G401 (cell line): ENCODE measurements at regions not wholly inside any gene's neighbourhood (a gene's known extent, or its start where the extent isn't known, plus 50 kb on each side); places are given as distances from the start of the nearest gene placed in this dataset.
"Not testable (repeated sequence)": the region's sequence is repeated elsewhere in the genome, so short reads cannot be mapped to it uniquely, and the experiment has no call there.

ENCODE experiments used
- DNase-seq: peaks from one replicate; pipeline ENCODE4 v3.0.0-alpha.2; 2015; ENCODE audit warnings: low spot score
- in situ Hi-C: cut with HindIII; loops from 2 replicates; pipeline ENCODE4 v1.10.0; 2016; ENCODE audit warnings: low sequenced_read_pairs, mixed read lengths

GRCh38 chr6:116982401-116982800 is 105.4 kb downstream of the RFX6 start:
- DNase-seq: no peak
- in situ Hi-C loops: no loop called here

GRCh38 chr6:116983375-116983774 is 106.3 kb downstream of the RFX6 start:
- in situ Hi-C loops: no loop called here
- no peak for DNase-seq

- DNase-seq: no peak
- in situ Hi-C loops: no loop called here
Measured at GRCh38 chr6:116986819-116987218, 109.8 kb downstream of the RFX6 start.

DNA sequence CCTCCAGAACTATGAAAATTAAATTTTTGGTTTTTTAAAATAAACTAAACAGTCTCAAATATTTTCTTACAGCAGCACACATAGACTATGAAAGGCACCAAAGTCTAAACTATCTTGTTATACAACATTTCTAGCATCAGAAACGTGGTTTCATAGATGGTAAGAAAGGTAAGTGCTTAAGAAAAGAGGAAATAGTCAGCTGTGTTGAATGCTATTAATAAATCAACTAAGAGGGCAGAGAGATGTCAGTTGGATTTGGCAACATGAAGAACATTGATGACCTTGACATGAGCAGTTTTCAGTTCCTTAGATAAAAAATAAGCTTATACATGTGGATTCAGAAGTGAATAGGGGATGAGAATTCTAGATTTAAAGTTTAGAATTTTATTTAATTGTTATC is 113.6 kb downstream of the RFX6 start:
- in situ Hi-C loops: no loop called here
- no peak for DNase-seq

GRCh38 chr6:116992546-116992945 is 115.5 kb downstream of the RFX6 start:
- in situ Hi-C loops: no loop called here
- DNase-seq: no peak

DNA sequence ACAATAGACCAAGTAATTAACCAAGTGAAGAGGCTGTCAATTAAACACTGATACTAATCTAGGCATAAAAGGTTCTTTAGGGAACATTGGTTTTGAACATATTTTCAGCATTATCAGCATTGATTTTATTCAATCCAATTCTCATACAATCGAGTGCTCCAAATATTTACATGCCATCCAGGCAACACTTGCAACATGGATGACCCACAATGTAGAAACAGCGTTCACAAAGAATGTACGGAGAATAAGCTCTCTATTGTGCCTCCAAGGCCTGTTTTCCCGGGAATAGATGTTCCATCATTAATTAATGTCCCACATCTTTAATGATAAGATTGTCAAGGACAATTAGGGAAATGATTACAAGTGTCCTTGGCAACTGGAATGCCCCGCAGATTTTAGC is 117.4 kb downstream of the RFX6 start:
- in situ Hi-C loops: no loop called here
- no peak for DNase-seq

DNA sequence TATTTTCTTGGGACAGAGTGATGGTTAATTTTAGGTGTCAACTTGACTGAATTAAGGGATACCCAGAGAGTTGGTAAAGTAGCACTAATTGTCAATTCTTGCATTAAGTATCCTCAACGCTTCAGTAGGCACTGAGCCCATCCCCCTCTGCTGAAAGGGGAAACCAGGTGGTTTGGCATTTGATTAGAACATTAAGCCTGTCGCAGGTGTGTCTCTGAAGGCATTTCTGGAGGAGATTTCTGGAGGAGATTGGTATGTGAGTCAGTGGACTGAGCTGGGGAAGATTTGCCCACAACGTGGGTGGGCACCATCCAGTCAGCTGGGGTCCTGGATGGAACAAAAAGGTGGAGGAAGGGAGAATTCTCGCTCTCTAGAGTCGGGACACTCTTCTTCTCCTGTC is 119.8 kb downstream of the RFX6 start:
- in situ Hi-C loops: no loop called here
- no peak for DNase-seq

DNA sequence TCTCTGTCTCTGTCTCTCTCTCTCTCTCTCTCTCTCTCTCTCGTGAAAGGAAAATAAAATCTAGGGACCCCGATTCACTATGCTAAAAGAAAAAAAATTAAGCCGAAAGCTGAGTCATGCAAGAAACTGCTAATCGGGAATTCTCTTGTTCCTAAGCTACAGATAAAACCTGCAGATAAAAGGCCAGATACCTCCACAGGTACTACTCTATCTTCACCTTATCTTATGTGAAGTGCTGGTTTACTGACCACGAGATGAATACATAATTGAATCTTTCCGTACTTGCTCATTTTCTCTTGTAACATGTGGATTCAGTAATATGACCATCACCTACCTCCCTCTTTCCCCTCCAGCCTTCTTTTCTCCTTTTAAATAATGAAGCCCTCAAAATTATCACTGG is 120.5 kb downstream of the RFX6 start:
- in situ Hi-C loops: no loop called here

GRCh38 chr6:117007659-117008058 is 130.6 kb downstream of the RFX6 start:
- no peak for DNase-seq
- in situ Hi-C loops: no loop called here

More for the DNA sequence above, 120.5 kb downstream of the RFX6 start:
- DNase-seq: no peak

DNA sequence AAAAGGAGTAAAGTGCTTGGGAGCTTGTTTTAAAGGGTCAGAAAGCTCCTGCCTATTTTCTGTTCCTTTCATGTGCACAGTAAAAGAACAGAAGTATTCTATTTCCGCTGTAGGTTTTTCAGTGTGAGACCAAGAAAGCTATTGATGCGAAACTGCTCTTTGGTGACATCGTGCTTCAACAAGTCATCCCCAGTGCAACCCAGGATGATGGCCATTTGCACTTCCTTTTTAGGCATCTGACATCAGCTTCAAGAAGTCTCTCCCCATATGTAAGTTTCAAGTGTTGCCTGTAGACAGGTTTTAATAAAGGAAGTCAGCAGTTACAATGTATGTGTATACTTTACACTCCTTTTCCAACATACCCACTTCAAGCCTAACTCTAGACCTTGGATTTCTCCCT is 131.6 kb downstream of the RFX6 start:
- DNase-seq: no peak

DNA sequence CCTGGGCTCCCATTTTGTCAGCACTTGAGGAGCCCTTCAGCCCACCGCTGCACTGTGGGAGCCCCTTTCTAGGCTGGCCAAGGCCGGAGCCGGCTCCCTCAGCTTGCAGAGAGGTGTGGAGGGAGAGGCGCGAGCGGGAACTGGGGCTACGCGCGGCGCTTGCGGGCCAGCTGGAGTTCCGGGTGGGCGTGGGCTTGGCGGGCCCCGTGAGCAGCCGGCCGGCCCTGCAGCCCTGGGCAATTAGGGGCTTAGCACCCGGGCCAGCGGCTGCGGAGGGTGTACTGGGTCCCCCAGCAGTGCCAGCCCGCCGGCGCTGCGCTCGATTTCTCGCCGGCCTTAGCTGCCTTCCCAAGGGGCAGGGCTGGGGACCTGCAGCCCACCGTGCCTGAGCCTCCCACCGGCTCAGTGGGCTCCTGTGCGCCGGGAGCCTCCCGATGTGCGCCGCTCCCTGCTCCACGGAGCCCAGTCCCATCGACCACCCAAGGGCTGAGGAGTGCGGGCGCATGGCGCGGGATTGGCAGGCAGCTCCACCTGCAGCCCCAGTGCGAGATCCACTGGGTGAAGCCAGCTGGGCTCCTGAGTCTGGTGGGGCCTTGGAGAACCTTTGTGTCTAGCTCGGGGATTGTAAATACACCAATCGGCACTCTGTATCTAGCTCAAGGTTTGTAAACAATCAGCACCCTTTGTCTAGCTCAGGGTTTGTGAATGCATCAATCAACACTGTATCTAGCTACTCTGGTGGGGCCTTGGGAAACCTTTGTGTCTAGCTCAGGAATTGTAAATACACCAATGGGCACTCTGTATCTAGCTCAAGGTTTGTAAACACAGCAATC is 137.8 kb downstream of the RFX6 start:
- DNase-seq, in situ Hi-C loops: not testable (repeated sequence)

More for the DNA sequence above, 131.6 kb downstream of the RFX6 start:
- in situ Hi-C loops: no loop called here

GRCh38 chr6:117015474-117015804 is 138.4 kb downstream of the RFX6 start:
- DNase-seq, in situ Hi-C loops: not testable (repeated sequence)

DNA sequence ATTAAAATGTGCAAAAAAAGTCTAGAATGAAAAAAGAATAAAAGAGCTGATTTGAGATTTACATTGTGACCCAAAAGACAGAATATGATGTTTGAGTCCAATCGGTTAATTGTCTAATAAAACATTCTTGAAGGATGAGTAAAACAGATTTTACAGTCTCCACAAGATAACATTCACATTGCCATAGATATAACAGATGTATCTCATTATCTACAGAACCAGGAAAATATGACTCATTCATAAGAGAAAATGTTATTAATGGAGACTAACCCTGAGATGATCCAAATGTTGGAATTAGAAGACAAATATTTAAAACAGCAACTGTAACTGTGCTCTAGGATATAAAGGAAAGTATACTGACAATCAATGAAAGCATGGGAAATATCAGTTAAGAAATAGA is 141.7 kb downstream of the RFX6 start:
- in situ Hi-C loops: no loop called here
- no peak for DNase-seq

DNA sequence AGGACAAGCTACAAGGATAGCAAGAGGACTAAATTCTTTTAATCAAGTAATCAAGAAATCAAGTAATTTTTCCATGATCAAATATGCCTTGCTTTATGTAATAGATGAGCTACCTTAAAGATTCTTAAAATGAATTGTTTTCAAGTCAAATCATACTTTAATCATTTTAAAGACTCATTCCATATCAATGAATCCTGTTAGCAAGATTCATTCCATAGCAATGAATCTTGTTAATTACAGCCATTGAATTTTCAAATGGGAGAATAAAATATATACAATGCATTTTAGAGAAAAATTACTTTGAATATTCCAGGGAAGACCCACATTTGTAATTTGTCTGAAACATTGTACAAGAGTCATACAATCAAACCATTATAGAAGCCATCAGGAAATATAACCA is 145.7 kb downstream of the RFX6 start:
- in situ Hi-C loops: no loop called here

DNA sequence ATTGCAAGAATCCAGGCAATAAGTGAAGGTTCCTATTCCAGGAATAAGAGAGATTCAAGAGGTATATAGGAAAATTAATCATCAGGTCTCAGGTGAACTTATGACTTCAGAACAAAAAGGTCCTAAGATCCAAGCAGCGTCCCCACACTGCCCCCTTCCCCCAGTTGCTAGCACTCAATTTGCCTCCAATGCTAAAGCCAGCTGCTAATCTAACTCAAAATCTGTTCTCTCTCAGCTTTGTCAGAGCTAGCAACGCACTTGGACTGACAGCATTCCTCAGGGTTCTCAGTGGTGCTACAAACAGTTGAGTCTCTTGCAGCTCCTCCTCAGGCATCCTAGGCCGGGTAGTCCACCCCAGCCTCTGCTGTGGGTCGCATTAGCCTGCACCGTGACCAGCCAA is 148.3 kb downstream of the RFX6 start:
- in situ Hi-C loops: no loop called here
- no peak for DNase-seq

More for the DNA sequence above, 145.7 kb downstream of the RFX6 start:
- DNase-seq: no peak

DNA sequence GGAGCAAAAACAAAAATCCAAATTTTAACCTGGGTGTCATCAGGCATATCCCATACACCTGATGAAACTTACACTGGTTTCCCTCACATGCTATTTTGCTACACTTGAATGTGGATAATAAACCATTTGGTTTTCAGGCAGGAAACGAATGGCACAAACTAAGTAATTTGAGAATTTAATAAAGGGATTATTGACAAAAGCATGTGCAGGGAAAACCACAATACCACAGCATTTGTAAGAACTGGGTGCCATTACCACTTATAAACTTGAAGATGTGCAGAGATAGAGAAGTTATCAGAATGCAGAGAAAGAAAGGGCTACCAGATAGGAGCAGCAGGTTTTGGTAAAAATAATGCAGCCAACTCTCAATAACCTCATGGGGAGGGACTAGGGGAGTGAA is 151.2 kb downstream of the RFX6 start:
- DNase-seq: no peak
- in situ Hi-C loops: no loop called here

DNA sequence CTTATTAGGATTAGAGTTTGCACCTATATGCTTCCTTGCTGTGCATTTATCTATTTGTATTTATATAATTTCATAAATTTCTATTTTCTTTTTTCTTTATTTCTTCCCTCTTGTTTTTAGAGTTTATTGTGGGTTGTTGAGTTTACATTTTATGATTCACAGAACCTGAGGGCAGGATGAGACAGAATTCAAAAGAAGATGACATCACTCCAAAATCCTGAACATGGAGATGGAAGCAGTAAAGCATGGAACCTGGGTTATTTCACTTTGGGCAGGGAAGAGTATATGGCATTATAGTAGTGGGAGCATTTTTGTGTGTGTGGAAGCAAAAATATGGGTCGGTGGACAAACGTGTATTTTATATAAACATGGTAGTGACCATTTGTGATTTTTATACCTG is 157.5 kb downstream of the RFX6 start:
- no peak for DNase-seq
- in situ Hi-C loops: no loop called here

DNA sequence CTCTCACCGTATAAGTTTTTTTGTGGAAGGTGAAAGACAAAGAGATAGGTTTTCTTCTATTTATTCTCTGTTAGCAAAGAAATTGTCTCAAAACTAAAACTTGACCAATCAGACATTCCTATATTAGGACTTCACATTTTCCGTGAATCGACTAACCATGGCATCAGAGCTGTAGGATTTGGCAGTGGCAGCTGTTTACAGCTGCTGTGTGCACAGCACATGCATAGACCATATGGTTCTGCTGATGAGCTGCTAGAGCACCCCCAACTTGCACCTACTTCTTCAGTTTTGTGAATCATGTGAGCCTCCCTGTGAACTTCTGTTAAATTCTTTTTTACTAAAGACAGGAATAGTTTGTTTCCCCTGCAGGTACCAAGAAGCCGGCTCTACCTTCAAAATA is 157.9 kb downstream of the RFX6 start:
- no peak for DNase-seq
- in situ Hi-C loops: no loop called here

DNA sequence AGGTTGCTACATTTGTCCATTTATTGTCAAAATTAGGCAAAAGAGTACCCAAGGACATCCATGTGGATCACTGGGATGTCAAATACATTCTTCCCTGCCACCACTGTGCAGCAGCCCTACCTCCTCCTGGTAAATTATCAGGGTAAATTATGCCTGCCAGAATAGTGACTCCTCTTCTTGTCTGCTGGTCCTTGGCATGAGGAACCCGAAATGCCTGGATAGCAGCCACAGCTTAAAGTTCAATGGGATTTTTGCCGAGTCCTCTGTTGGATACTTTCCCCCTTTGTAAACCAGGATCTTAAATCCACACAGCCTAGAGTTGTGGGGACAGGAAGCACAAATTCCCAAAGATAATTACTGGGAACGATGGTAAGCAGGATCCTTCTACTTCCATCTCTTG is 173.3 kb downstream of the RFX6 start:
- DNase-seq: no peak
- in situ Hi-C loops: no loop called here

GRCh38 chr6:117072134-117072533 is 193.2 kb upstream of the VGLL2 start:
- in situ Hi-C loops: no loop called here
- DNase-seq: no peak

GRCh38 chr6:117072781-117073180 is 192.6 kb upstream of the VGLL2 start:
- no peak for DNase-seq

More at GRCh38 chr6:117072781-117073180, 192.6 kb upstream of the VGLL2 start:
- in situ Hi-C loops: no loop called here
